ENCODE measurements at regions not wholly inside any gene's neighbourhood (a gene's known extent, or its start where the extent isn't known, plus 50 kb on each side); places are given as distances from the start of the nearest gene placed in this dataset.

DNA sequence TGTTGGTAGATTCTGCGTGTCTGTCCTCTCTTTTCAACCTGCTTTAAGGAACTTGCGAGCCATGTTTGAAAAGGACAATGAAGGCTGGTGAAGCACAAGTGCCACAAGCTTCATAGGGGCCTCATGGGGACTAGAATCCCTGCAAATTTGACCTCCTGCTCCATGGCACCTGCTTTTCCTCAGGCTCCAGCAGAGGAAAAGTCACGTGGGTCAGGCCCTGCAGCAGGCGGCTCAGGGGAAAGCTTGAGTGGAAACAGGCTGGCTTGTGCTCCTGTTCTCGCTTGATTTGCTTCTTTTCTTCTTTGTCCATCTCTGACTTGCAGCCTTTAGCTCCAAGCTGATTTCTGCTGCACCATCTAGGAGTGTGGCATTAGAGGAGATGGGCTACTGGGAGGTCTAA, 187.6 kb upstream of the MAST4 start:
- ChIA-PET POLR2A (no interaction called here), CTCF (no interaction called here)
- H3K4me3 ChIP-seq (ENCODE audit: low read depth, low read length) = no peak overlapping the region
- no peak for DNase-seq (ENCODE audit: low read depth, low spot score)
- TF ChIP-seq, protein P1, sequence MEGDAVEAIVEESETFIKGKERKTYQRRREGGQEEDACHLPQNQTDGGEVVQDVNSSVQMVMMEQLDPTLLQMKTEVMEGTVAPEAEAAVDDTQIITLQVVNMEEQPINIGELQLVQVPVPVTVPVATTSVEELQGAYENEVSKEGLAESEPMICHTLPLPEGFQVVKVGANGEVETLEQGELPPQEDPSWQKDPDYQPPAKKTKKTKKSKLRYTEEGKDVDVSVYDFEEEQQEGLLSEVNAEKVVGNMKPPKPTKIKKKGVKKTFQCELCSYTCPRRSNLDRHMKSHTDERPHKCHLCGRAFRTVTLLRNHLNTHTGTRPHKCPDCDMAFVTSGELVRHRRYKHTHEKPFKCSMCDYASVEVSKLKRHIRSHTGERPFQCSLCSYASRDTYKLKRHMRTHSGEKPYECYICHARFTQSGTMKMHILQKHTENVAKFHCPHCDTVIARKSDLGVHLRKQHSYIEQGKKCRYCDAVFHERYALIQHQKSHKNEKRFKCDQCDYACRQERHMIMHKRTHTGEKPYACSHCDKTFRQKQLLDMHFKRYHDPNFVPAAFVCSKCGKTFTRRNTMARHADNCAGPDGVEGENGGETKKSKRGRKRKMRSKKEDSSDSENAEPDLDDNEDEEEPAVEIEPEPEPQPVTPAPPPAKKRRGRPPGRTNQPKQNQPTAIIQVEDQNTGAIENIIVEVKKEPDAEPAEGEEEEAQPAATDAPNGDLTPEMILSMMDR (IDR thresholded peaks at IDR 0.05; ENCODE audit: insufficient read depth, low read length, missing control alignments) = no peak

DNA sequence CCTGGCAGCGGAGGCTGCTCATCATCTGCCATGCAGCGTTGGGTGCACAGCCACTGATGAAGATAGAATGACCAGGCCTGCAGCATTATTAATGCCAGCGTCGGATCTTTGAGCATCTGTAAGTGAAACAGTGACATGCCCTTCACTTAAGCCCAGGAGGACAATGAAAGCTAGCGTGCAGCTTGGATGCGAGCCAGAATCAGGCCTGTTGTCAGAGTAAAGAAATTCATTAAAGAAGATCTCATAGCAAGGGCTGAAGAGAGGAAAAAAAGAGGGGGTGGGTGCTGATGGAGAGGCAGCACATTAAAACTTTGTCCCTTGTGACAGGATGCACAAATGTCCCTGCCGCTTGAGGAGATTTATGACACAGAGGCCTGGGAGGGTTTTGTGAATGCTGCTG, 186.1 kb upstream of the MAST4 start:
- ChIA-PET POLR2A (no interaction called here), CTCF (no interaction called here)
- TF ChIP-seq, protein P1 (IDR thresholded peaks at IDR 0.05; ENCODE audit: insufficient read depth, low read length, missing control alignments) = no peak
- no peak for DNase-seq (ENCODE audit: low read depth, low spot score)
- H3K4me3 ChIP-seq (ENCODE audit: low read depth, low read length) = no peak overlapping the region

DNA sequence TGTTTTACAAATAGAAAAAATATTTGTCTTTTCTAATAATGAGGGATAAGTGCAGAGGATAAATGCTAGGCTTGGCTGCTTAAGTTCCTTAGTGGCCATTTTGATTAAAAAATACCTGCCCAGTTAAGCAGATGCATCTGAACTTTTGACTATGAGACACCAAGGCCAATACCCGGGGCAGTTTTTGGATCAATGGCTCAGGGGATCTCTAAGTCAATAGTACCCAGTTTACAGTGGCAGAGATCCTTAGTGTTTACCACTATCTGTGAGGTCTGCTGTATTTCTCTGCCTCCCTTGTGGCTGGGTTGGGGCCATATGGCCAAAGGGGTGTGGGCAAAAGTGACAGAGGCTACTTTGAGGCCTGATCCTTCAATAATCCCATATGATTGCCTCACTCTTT, 184.5 kb upstream of the MAST4 start:
- ChIA-PET CTCF (no interaction called here), POLR2A (no interaction called here)
- TF ChIP-seq, protein P1 (IDR thresholded peaks at IDR 0.05; ENCODE audit: insufficient read depth, low read length, missing control alignments) = no peak
- no peak for DNase-seq (ENCODE audit: low read depth, low spot score)
- no peak overlapping the region for H3K4me3 ChIP-seq (ENCODE audit: low read depth, low read length)

- no peak for DNase-seq (ENCODE audit: low read depth, low spot score)
- TF ChIP-seq, protein P1 (IDR thresholded peaks at IDR 0.05; ENCODE audit: insufficient read depth, low read length, missing control alignments) = no peak
- no peak overlapping the region for H3K4me3 ChIP-seq (ENCODE audit: low read depth, low read length)
- CTCF ChIA-PET = no interaction called here
- POLR2A ChIA-PET = no interaction called here
Observed at GRCh38 chr5:66413931-66414330, 182.3 kb upstream of the MAST4 start.

DNA sequence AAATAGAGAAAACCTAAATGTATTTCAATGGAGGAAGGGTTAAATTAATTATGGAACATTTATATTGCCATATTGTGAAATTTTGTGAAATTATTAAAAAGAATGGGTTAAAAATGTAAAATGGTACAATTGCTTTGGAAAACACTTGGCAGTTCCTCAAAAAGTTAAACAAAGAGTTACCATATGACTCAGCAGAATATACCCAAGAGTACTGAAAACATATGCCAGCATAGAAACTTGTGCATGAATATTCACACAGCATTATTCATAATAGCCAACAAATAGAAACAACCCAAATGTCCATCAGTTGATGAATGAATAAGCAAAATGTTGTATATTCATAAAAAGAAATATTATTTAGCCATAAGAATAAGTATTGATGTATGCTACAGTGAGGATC, 181.0 kb upstream of the MAST4 start:
- TF ChIP-seq, protein P1 (IDR thresholded peaks at IDR 0.05; ENCODE audit: insufficient read depth, low read length, missing control alignments) = no peak
- CTCF ChIA-PET = no interaction called here
- DNase-seq (ENCODE audit: low read depth, low spot score) = no peak

GRCh38 chr5:66416698-66417097, 179.5 kb upstream of the MAST4 start:
- POLR2A ChIA-PET = no interaction called here
- no peak for DNase-seq (ENCODE audit: low read depth, low spot score)
- H3K4me3 ChIP-seq (ENCODE audit: low read depth, low read length) = no peak overlapping the region
- CTCF ChIA-PET = no interaction called here
- TF ChIP-seq, protein P1 (IDR thresholded peaks at IDR 0.05; ENCODE audit: insufficient read depth, low read length, missing control alignments) = no peak

More for the DNA sequence above, 181.0 kb upstream of the MAST4 start:
- no peak overlapping the region for H3K4me3 ChIP-seq (ENCODE audit: low read depth, low read length)
- POLR2A ChIA-PET = no interaction called here

All from AG04449 (cell line).